Keratinocyte (primary cell): ENCODE measurements at regions not wholly inside any gene's neighbourhood (a gene's known extent, or its start where the extent isn't known, plus 50 kb on each side); places are given as distances from the start of the nearest gene placed in this dataset.

ENCODE experiments used
- DNase-seq: peaks from one replicate; pipeline ENCODE4 v3.0.0-alpha.2; 2011; ENCODE audit warnings: low read depth, missing footprints, low spot score
- FAIRE-seq: peaks from 2 replicates; lab custom pipeline; 2011; peaks lifted over from hg19 to GRCh38; lab: Jason Lieb, UNC
- H2AFZ ChIP-seq: 2 replicates; pipeline ENCODE4 v1.6.0; 2012; ENCODE audit warnings: low read length, control low read depth, inconsistent platforms; ENCODE audit not compliant: control insufficient read depth
- H3K27ac ChIP-seq: 2 replicates; pipeline ENCODE4 v1.5.1; 2011; ENCODE audit warnings: low read length; ENCODE audit not compliant: control insufficient read depth, insufficient read depth
- H3K27me3 ChIP-seq: 3 replicates; pipeline ENCODE4 v1.6.0; 2011; ENCODE audit warnings: low read length; ENCODE audit not compliant: control insufficient read depth, insufficient read depth; ENCODE audit errors: extremely low read depth
- H3K36me3 ChIP-seq, 2 experiments: 2 replicates in 1 of 2; 3 replicates in 1 of 2; pipeline ENCODE4 v1.5.1; 2011; ENCODE audit warnings: low read length in 2 of 2, mild to moderate bottlenecking in 1 of 2; ENCODE audit not compliant: control insufficient read depth in 2 of 2, insufficient read depth in 2 of 2; ENCODE audit errors: extremely low read depth in 1 of 2
- H3K4me1 ChIP-seq: 3 replicates; pipeline ENCODE4 v1.5.1; 2011; ENCODE audit warnings: low read length; ENCODE audit not compliant: control insufficient read depth, insufficient read depth; ENCODE audit errors: extremely low read depth
- H3K4me2 ChIP-seq: 3 replicates; pipeline ENCODE4 v1.6.0; 2011; ENCODE audit warnings: low read depth, low read length; ENCODE audit not compliant: control insufficient read depth, insufficient read depth; ENCODE audit errors: extremely low read depth
- H3K4me3 ChIP-seq, 3 experiments: fragments of 200-600 bp in 1 of 3; sonication (generic) in 1 of 3; 2 replicates in 2 of 3; 3 replicates in 1 of 3; pipeline ENCODE4 v1.5.1; 2011 to 2016; ENCODE audit warnings: low read length in 3 of 3, mild to moderate bottlenecking in 3 of 3, control low read depth in 2 of 3, inconsistent platforms in 1 of 3, low read depth in 1 of 3, mixed read lengths in 1 of 3, mixed run types in 1 of 3, moderate library complexity in 1 of 3; ENCODE audit not compliant: control insufficient read depth in 2 of 3, insufficient read depth in 2 of 3; ENCODE audit errors: extremely low read depth in 1 of 3
- H3K79me2 ChIP-seq: 2 replicates; pipeline ENCODE4 v1.6.0; 2012; ENCODE audit warnings: low read length; ENCODE audit not compliant: control insufficient read depth, insufficient read depth
- H3K9ac ChIP-seq: 3 replicates; pipeline ENCODE4 v1.6.0; 2011; ENCODE audit warnings: low read length; ENCODE audit not compliant: control insufficient read depth, insufficient read depth; ENCODE audit errors: extremely low read depth
- H3K9me1 ChIP-seq: 3 replicates; pipeline ENCODE4 v1.6.0; 2011; ENCODE audit warnings: low read length; ENCODE audit not compliant: control insufficient read depth, insufficient read depth; ENCODE audit errors: extremely low read depth
- H3K9me3 ChIP-seq: 2 replicates; pipeline ENCODE4 v1.5.1; 2012; ENCODE audit warnings: low read depth, low read length; ENCODE audit not compliant: control insufficient read depth
- H4K20me1 ChIP-seq: 3 replicates; pipeline ENCODE4 v1.6.0; 2011; ENCODE audit warnings: low read length; ENCODE audit not compliant: control insufficient read depth, insufficient read depth; ENCODE audit errors: extremely low read depth
- CTCF ChIP-seq, 3 experiments: IDR thresholded peaks in 1 of 3; conservative IDR thresholded peaks in 1 of 3; optimal IDR thresholded peaks in 1 of 3; 2 replicates in 2 of 3; 3 replicates in 1 of 3; pipeline versions ENCODE3 to v1.5.1; 2011; ENCODE audit warnings: low read length in 3 of 3, mild to moderate bottlenecking in 3 of 3, moderate library complexity in 2 of 3, control low read depth in 1 of 3, inconsistent platforms in 1 of 3; ENCODE audit not compliant: insufficient read depth in 2 of 3; ENCODE audit errors: extremely low read depth in 1 of 3
- EZH2 ChIP-seq: IDR thresholded peaks from one replicate; pipeline ENCODE4 v1.6.1; 2012; ENCODE audit warnings: inconsistent platforms, mild to moderate bottlenecking, low read length, moderate library complexity
- dilution Hi-C: fragments of 300-500 bp; cut with MboI; formaldehyde crosslinking; loops from one replicate; pipeline ENCODE4 v1.7.0; 2020; ENCODE audit warnings: low sequenced_read_pairs; ENCODE audit not compliant: extremely low pct_ligation_motif_present

DNA sequence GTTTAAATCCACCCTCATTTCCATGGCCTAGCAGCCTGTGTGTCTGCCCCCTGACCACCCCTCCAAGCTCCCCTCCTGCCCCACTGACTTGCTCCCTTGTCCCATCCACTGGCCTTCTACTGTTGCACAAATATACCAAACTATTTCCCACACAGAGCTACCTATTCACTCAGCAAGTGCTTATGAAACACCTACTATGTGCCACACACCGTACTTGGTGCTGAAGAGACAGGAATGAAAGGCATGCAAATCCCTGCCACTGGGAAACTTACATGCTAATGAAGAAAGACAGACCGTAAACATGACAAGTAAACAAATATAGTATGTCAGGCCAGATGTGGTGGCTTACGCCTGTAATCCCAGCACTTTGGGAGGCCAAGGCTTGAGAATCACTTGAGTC is 49.9 kb upstream of the CAPZB start:
- TF ChIP-seq EZH2 = no peak
- TF ChIP-seq CTCF (optimal IDR thresholded peaks at IDR 0.05 in 1 of 3, IDR thresholded peaks at IDR 0.05 in 1 of 3, conservative IDR thresholded peaks at IDR 0.05 in 1 of 3; ENCODE audit: extremely low read depth in 1 of 3, insufficient read depth in 2 of 3, low read length in 3 of 3) = no peak
- Histone ChIP-seq H3K9me1 (no peaks in the 10 kb centered on the region), H3K36me3 (no peaks in the 10 kb centered on the region), H3K4me1 (no peaks in the 10 kb centered on the region), H3K9ac (no peak overlapping the region), H3K79me2 (no peaks in the 10 kb centered on the region), H3K4me3 (no peak overlapping the region), H3K4me2 (no peak overlapping the region), H3K27ac (no peak overlapping the region), H4K20me1 (no peaks in the 10 kb centered on the region), H3K9me3 (peaks cover 3% of the 10 kb centered on the region), H3K27me3 (no peaks in the 10 kb centered on the region), H2AFZ (no peak overlapping the region)
- DNase-seq = no peak
- FAIRE-seq = no peak
- dilution Hi-C loops = no loop called here
